ENCODE measurements at regions not wholly inside any gene's neighbourhood (a gene's known extent, or its start where the extent isn't known, plus 50 kb on each side); places are given as distances from the start of the nearest gene placed in this dataset.

- Histone ChIP-seq H3K27ac (ENCODE audit: low read depth, low read length, poor library complexity, severe bottlenecking) (no peak overlapping the region), H3K4me1 (ENCODE audit: insufficient read depth, low read length, poor library complexity, severe bottlenecking) (no peaks in the 10 kb centered on the region), H3K4me3 (ENCODE audit: low read depth, low read length, poor library complexity, severe bottlenecking) (no peak overlapping the region), H4K20me1 (ENCODE audit: insufficient read depth, low read length) (no peaks in the 10 kb centered on the region), H3K4me2 (ENCODE audit: low read length) (no peak overlapping the region), H3K79me2 (ENCODE audit: insufficient read depth, low read depth, low read length) (no peaks in the 10 kb centered on the region), H2AFZ (ENCODE audit: low read length) (no peak overlapping the region), H3K9me2 (ENCODE audit: insufficient read depth, low read length) (no peaks in the 10 kb centered on the region), H3K36me3 (ENCODE audit: insufficient read depth, low read length) (no peaks in the 10 kb centered on the region), H3K9me3 (ENCODE audit: low read length) (no peaks in the 10 kb centered on the region)
- no TSS peak for BruUV-seq (replicated peaks)
- TF ChIP-seq EZH2phosphoT487 (IDR thresholded peaks at IDR 0.05; ENCODE audit: borderline replicate concordance, low read depth, low read length): no peak
- TF ChIP-seq CTCF (conservative IDR thresholded peaks at IDR 0.05; ENCODE audit: low read length): no peak
- no peak for DNase-seq (ENCODE audit: low spot score)
- intact Hi-C loops (cut with micrococcal nuclease; ENCODE audit: unreplicated experiment): no loop called here
- ChIA-PET CTCF (ENCODE audit: unreplicated experiment) (no interaction called here), POLR2A (no interaction called here)
Observed at GRCh38 chr12:107509421-107509820, 176.2 kb upstream of the PWP1 start.

GRCh38 chr12:107510211-107510610 is 175.4 kb upstream of the PWP1 start:
- no peak for DNase-seq (ENCODE audit: low spot score)
- BruUV-seq (replicated peaks): no TSS peak
- H2AFZ ChIP-seq (ENCODE audit: low read length): no peak overlapping the region
- no peaks in the 10 kb centered on the region for H3K9me3 ChIP-seq (ENCODE audit: low read length)
- H3K79me2 ChIP-seq (ENCODE audit: insufficient read depth, low read depth, low read length): no peaks in the 10 kb centered on the region
- intact Hi-C loops (cut with micrococcal nuclease; ENCODE audit: unreplicated experiment): no loop called here
- no peaks in the 10 kb centered on the region for H3K9me2 ChIP-seq (ENCODE audit: insufficient read depth, low read length)
- no peaks in the 10 kb centered on the region for H3K36me3 ChIP-seq (ENCODE audit: insufficient read depth, low read length)
- H3K27ac ChIP-seq (ENCODE audit: low read depth, low read length, poor library complexity, severe bottlenecking): no peak overlapping the region
- ChIA-PET CTCF (ENCODE audit: unreplicated experiment) (no interaction called here), POLR2A (no interaction called here)
- H3K4me3 ChIP-seq (ENCODE audit: low read depth, low read length, poor library complexity, severe bottlenecking): no peak overlapping the region
- H3K4me2 ChIP-seq (ENCODE audit: low read length): no peak overlapping the region
- no peaks in the 10 kb centered on the region for H3K4me1 ChIP-seq (ENCODE audit: insufficient read depth, low read length, poor library complexity, severe bottlenecking)
- no peaks in the 10 kb centered on the region for H4K20me1 ChIP-seq (ENCODE audit: insufficient read depth, low read length)
- TF ChIP-seq EZH2phosphoT487 (IDR thresholded peaks at IDR 0.05; ENCODE audit: borderline replicate concordance, low read depth, low read length): no peak
- no peak for TF ChIP-seq CTCF (conservative IDR thresholded peaks at IDR 0.05; ENCODE audit: low read length)

DNA sequence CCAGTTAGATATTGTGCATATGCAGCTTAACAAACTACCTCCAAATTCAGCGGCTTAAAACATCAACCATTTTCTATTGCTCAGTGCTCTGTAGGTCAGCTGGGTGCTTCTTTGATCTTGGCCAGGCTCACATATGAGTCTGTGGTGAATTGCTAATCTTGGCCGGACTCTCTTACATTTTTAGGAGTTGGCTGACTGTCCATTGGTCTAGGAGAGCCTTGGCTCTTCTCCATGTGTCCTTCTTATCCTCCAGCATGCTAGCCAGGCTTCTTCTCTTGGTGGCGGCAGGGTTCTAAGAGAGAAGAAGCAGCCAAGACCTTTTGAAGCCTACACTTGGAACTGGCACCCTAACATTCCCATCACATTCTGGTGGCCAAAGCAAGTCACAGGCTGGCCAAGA is 174.3 kb upstream of the PWP1 start:
- Histone ChIP-seq H3K9me2 (ENCODE audit: insufficient read depth, low read length) (no peaks in the 10 kb centered on the region), H3K9me3 (ENCODE audit: low read length) (no peaks in the 10 kb centered on the region), H3K4me2 (ENCODE audit: low read length) (no peak overlapping the region), H3K4me3 (ENCODE audit: low read depth, low read length, poor library complexity, severe bottlenecking) (no peak overlapping the region), H4K20me1 (ENCODE audit: insufficient read depth, low read length) (no peaks in the 10 kb centered on the region), H3K36me3 (ENCODE audit: insufficient read depth, low read length) (no peaks in the 10 kb centered on the region), H2AFZ (ENCODE audit: low read length) (no peak overlapping the region), H3K79me2 (ENCODE audit: insufficient read depth, low read depth, low read length) (no peaks in the 10 kb centered on the region), H3K27ac (ENCODE audit: low read depth, low read length, poor library complexity, severe bottlenecking) (no peak overlapping the region), H3K4me1 (ENCODE audit: insufficient read depth, low read length, poor library complexity, severe bottlenecking) (no peaks in the 10 kb centered on the region)
- TF ChIP-seq CTCF (conservative IDR thresholded peaks at IDR 0.05; ENCODE audit: low read length) (no peak), EZH2phosphoT487 (IDR thresholded peaks at IDR 0.05; ENCODE audit: borderline replicate concordance, low read depth, low read length) (no peak)
- BruUV-seq (replicated peaks): no TSS peak
- DNase-seq (ENCODE audit: low spot score): no peak
- ChIA-PET CTCF (ENCODE audit: unreplicated experiment) (no interaction called here), POLR2A (no interaction called here)
- intact Hi-C loops (cut with micrococcal nuclease; ENCODE audit: unreplicated experiment): no loop called here
